GM06990 (cell line): ENCODE measurements at regions not wholly inside any gene's neighbourhood (a gene's known extent, or its start where the extent isn't known, plus 50 kb on each side); places are given as distances from the start of the nearest gene placed in this dataset.

Experiments
- DNase-seq: peaks from one replicate; pipeline ENCODE4 v3.0.0-alpha.2; 2011; ENCODE audit not compliant: insufficient read length; ENCODE audit errors: extremely low read depth
- H3K27me3 ChIP-seq: replicated peaks from 2 replicates; pipeline ENCODE4 v1.6.0; 2011; ENCODE audit warnings: low read length; ENCODE audit not compliant: control insufficient read depth, insufficient read depth
- H3K36me3 ChIP-seq: 2 replicates; pipeline ENCODE4 v1.5.1; 2011; ENCODE audit warnings: low read length; ENCODE audit not compliant: control insufficient read depth, insufficient read depth
- H3K4me3 ChIP-seq: replicated peaks from 2 replicates; pipeline ENCODE4 v1.5.1; 2011; ENCODE audit warnings: low read depth, mild to moderate bottlenecking, control low read depth, low read length
- TF ChIP-seq, protein P1 (sequence below): IDR thresholded peaks from 2 replicates; pipeline ENCODE4 v1.5.1; 2011; ENCODE audit warnings: low read length, control low read depth, mild to moderate bottlenecking, inconsistent platforms; ENCODE audit not compliant: insufficient read depth, poor library complexity, severe bottlenecking

DNA sequence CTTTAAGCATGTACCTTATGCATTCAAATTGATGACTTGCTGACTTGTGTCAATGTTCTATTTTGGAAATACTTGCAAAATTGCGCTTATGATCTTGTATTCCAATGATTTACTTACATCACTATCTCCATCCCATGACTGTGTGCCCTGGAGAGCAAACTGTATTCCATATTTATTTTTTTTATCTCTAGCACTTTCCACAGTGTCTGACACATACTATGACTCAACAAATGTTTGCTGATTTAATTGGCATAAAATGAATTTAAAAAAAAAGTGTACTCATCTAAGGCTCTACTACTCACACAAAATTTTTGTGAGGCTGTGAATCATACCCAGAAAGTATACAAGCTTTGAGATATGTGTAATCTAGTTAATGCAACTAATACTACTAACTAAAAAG lies 1066.8 kb upstream of the ADGRL3 start:
- no peaks in the 10 kb centered on the region for H3K36me3 ChIP-seq
- no peak for DNase-seq
- TF ChIP-seq, protein P1, sequence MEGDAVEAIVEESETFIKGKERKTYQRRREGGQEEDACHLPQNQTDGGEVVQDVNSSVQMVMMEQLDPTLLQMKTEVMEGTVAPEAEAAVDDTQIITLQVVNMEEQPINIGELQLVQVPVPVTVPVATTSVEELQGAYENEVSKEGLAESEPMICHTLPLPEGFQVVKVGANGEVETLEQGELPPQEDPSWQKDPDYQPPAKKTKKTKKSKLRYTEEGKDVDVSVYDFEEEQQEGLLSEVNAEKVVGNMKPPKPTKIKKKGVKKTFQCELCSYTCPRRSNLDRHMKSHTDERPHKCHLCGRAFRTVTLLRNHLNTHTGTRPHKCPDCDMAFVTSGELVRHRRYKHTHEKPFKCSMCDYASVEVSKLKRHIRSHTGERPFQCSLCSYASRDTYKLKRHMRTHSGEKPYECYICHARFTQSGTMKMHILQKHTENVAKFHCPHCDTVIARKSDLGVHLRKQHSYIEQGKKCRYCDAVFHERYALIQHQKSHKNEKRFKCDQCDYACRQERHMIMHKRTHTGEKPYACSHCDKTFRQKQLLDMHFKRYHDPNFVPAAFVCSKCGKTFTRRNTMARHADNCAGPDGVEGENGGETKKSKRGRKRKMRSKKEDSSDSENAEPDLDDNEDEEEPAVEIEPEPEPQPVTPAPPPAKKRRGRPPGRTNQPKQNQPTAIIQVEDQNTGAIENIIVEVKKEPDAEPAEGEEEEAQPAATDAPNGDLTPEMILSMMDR: no peak
- no peaks in the 10 kb centered on the region for H3K27me3 ChIP-seq
- no peak overlapping the region for H3K4me3 ChIP-seq

DNA sequence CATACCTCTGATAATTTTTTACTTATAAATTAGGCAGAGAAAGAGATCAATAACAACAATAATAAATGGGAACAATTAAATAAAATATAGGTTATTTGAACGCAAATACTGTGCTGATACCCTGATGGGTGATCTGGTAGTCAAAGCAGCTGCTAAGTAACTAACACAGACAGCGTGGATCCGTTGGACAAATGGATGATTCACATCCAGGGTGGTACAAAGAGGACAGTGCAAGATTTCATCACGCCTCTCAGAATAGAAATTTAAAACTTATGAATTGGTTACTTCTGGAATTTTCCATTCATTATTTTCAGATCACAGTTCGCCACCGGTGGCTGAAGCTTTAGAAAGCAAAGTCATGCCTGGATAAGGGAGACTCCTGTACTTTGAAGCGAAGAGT lies 1066.0 kb upstream of the ADGRL3 start:
- TF ChIP-seq, protein P1: no peak
- Histone ChIP-seq H3K36me3 (no peaks in the 10 kb centered on the region), H3K4me3 (no peak overlapping the region), H3K27me3 (no peaks in the 10 kb centered on the region)
- no peak for DNase-seq

DNA sequence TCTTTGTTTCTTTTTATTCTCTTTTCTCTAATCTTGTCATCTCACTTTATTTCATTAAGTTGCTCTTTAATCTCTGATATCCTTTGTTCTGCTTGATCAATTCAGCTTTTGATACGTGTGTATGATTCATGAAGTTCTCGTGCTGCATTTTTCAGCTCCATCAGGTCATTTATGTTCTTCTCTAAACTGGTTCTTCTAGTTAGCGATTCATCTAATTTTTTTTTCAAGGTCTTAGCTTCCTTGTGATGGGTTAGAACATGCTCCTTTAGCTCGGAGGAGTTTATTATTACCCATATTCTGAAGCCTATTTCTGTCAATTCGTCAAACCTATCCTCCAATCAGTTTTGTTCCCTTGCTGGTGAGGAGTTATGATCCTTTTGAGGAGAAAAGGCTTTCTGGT lies 1045.0 kb upstream of the ADGRL3 start:
- no peaks in the 10 kb centered on the region for H3K36me3 ChIP-seq
- DNase-seq: no peak
- H3K4me3 ChIP-seq: no peak overlapping the region
- H3K27me3 ChIP-seq: no peaks in the 10 kb centered on the region
- TF ChIP-seq, protein P1: no peak

DNA sequence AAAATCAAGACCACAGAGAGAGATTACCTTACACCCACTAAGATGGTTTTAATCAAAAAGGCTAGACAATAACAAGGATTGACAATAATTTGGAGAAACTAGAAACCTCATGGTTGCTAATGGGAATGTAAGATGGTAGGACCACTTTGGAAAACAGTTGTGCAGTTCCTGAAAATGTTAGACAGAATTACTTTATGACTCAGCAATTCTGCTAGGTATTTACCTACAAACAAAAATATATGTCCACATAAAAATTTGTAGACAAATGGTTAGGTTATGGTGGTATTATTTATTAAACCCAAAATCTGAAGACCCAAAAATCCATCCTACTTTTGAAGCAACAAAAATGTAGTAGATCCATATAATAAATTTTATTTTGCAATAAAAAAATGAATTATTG lies 1027.0 kb upstream of the ADGRL3 start:
- no peak for DNase-seq
- H3K36me3 ChIP-seq: no peaks in the 10 kb centered on the region
- H3K4me3 ChIP-seq: no peak overlapping the region
- H3K27me3 ChIP-seq: no peaks in the 10 kb centered on the region
- TF ChIP-seq, protein P1: no peak

DNA sequence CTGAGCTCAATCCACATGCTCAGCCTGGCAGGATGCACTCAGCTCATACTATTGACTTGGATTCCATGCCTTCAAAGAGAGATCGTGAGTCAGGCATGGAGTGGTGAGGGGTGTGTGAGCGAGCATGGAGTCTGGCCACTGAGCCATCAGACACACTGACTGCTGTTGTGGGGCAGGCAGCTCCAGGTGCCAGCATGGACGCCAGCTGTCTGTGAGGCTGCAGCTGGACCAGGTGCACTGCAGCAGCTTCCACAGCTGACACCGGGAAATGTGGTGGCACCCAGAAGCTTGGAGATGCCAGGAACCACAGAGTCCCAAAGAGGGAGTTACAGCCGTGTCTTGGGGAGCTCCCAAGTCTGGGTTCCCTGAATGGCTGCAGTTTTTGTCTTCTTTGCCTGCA lies 1026.4 kb upstream of the ADGRL3 start:
- H3K4me3 ChIP-seq: no peak overlapping the region
- TF ChIP-seq, protein P1: no peak
- no peak for DNase-seq
- H3K27me3 ChIP-seq: no peaks in the 10 kb centered on the region
- no peaks in the 10 kb centered on the region for H3K36me3 ChIP-seq

GRCh38 chr4:60175241-60175640 lies 1024.9 kb upstream of the ADGRL3 start:
- DNase-seq: no peak
- TF ChIP-seq, protein P1: no peak
- no peak overlapping the region for H3K4me3 ChIP-seq
- H3K27me3 ChIP-seq: no peaks in the 10 kb centered on the region
- no peaks in the 10 kb centered on the region for H3K36me3 ChIP-seq
